ENCODE measurements at regions not wholly inside any gene's neighbourhood (a gene's known extent, or its start where the extent isn't known, plus 50 kb on each side); places are given as distances from the start of the nearest gene placed in this dataset.
"Not testable (repeated sequence)": the region's sequence is repeated elsewhere in the genome, so short reads cannot be mapped to it uniquely, and the experiment has no call there.

GRCh38 chr12:27863839-27864238 is 83.8 kb upstream of the MANSC4 start:
- no peak for DNase-seq (ENCODE audit: low spot score)

- peak; percentile 49 for DNase-seq (ENCODE audit: low spot score)
Observed at GRCh38 chr12:27861428-27862167, 81.6 kb upstream of the MANSC4 start.

- no peak for DNase-seq (ENCODE audit: low spot score)
Observed at GRCh38 chr12:27859648-27860047, 79.6 kb upstream of the MANSC4 start.

- not testable (repeated sequence) for DNase-seq (ENCODE audit: low spot score)
Observed at GRCh38 chr12:27857006-27857405, 77.0 kb upstream of the MANSC4 start.

GRCh38 chr12:27852742-27853141 is 72.7 kb upstream of the MANSC4 start:
- no peak for DNase-seq (ENCODE audit: low spot score)

Data from ureter (tissue), 1 donor.